Liver (tissue), 8 donors: ENCODE measurements at regions not wholly inside any gene's neighbourhood (a gene's known extent, or its start where the extent isn't known, plus 50 kb on each side); places are given as distances from the start of the nearest gene placed in this dataset.

Source experiments
- DNase-seq: peaks from one replicate; pipeline ENCODE4 v3.0.0-alpha.2; 2017; ENCODE audit warnings: low spot score
- H3K27ac ChIP-seq, 2 donors: one replicate each; pipeline ENCODE4 v1.7.0; 2013; ENCODE audit warnings: inconsistent platforms in 2 of 2, low read length in 2 of 2, control low read depth in 1 of 2, low read depth in 1 of 2, mild to moderate bottlenecking in 1 of 2
- H3K27me3 ChIP-seq, 4 donors: one replicate each; pipeline versions ENCODE4 v1.6.1 to v1.7.0; 2013; ENCODE audit warnings: low read length in 3 of 4, inconsistent platforms in 1 of 4, mild to moderate bottlenecking in 1 of 4, moderate library complexity in 1 of 4; ENCODE audit not compliant: control insufficient read depth in 4 of 4, insufficient read depth in 4 of 4
- H3K36me3 ChIP-seq, 4 donors: one replicate each; pipeline versions ENCODE4 v1.6.1 to v1.7.0; 2013; ENCODE audit warnings: low read length in 3 of 4, mild to moderate bottlenecking in 3 of 4, low read depth in 1 of 4, moderate library complexity in 1 of 4; ENCODE audit not compliant: control insufficient read depth in 4 of 4, insufficient read depth in 3 of 4
- H3K4me1 ChIP-seq, 4 donors: one replicate each; pipeline versions ENCODE4 v1.6.1 to v1.7.0; 2013; ENCODE audit warnings: low read length in 3 of 4, mild to moderate bottlenecking in 3 of 4, moderate library complexity in 1 of 4; ENCODE audit not compliant: control insufficient read depth in 4 of 4, insufficient read depth in 4 of 4
- H3K4me3 ChIP-seq, 3 donors: one replicate each; pipeline versions ENCODE4 v1.6.1 to v1.7.0; 2013; ENCODE audit warnings: low read length in 3 of 3, control low read depth in 1 of 3, low read depth in 1 of 3, mild to moderate bottlenecking in 1 of 3
- H3K9ac ChIP-seq, 2 donors: one replicate each; pipeline ENCODE4 v1.7.0; 2013; ENCODE audit warnings: low read length in 2 of 2, mild to moderate bottlenecking in 2 of 2, moderate library complexity in 2 of 2, control low read depth in 1 of 2, low read depth in 1 of 2
- H3K9me3 ChIP-seq, 4 donors: one replicate each; pipeline versions ENCODE4 v1.6.1 to v1.7.0; 2013; ENCODE audit warnings: low read length in 3 of 4; ENCODE audit not compliant: control insufficient read depth in 4 of 4
- EGR1 ChIP-seq, 2 donors: IDR thresholded peaks; 2 replicates each; pipeline ENCODE4 v1.6.1; 2016 to 2018; ENCODE audit warnings: antibody characterized with exemption in 2 of 2, low read depth in 2 of 2
- FOXA1 ChIP-seq: IDR thresholded peaks from 2 replicates; pipeline ENCODE4 v1.6.1; 2016; ENCODE audit warnings: antibody characterized with exemption
- FOXA2 ChIP-seq: IDR thresholded peaks from 2 replicates; pipeline ENCODE4 v1.6.1; 2016; ENCODE audit warnings: antibody characterized with exemption
- GABPA ChIP-seq, 2 donors: IDR thresholded peaks in 1 of 2; conservative IDR thresholded peaks in 1 of 2; 2 replicates each; pipeline ENCODE4 v1.6.1; 2016; ENCODE audit warnings: antibody characterized with exemption in 2 of 2, mild to moderate bottlenecking in 1 of 2, moderate library complexity in 1 of 2
- HNF4A ChIP-seq, 2 donors: conservative IDR thresholded peaks; 2 replicates each; pipeline ENCODE4 v1.6.1; 2016; ENCODE audit warnings: antibody characterized with exemption in 2 of 2, mild to moderate bottlenecking in 2 of 2
- HNF4G ChIP-seq: IDR thresholded peaks from 2 replicates; pipeline ENCODE4 v1.6.1; 2016; ENCODE audit warnings: antibody characterized with exemption
- JUND ChIP-seq, 2 donors: IDR thresholded peaks; 2 replicates each; pipeline ENCODE4 v1.6.1; 2016; ENCODE audit warnings: antibody characterized with exemption in 2 of 2
- NR2F2 ChIP-seq: IDR thresholded peaks from 2 replicates; pipeline ENCODE4 v1.6.1; 2016; ENCODE audit warnings: antibody characterized with exemption
- RAD21 ChIP-seq, 2 donors: IDR thresholded peaks; 2 replicates each; pipeline ENCODE4 v1.6.1; 2016; ENCODE audit warnings: antibody characterized with exemption in 2 of 2, mild to moderate bottlenecking in 2 of 2
- RXRA ChIP-seq, 2 donors: IDR thresholded peaks; 2 replicates each; pipeline ENCODE4 v1.6.1; 2017 to 2018; ENCODE audit warnings: antibody characterized with exemption in 2 of 2, mild to moderate bottlenecking in 1 of 2
- SP1 ChIP-seq: IDR thresholded peaks from 2 replicates; pipeline ENCODE4 v1.6.1; 2018; ENCODE audit warnings: antibody characterized with exemption, mild to moderate bottlenecking
- TAF1 ChIP-seq: conservative IDR thresholded peaks from 2 replicates; pipeline ENCODE4 v1.6.1; 2016; ENCODE audit warnings: antibody characterized with exemption, mild to moderate bottlenecking
- YY1 ChIP-seq: IDR thresholded peaks from 2 replicates; pipeline ENCODE4 v1.6.1; 2016; ENCODE audit warnings: antibody characterized with exemption, mild to moderate bottlenecking
- WGBS: extraction: QIAGEN DNeasy Blood & Tissue Kit; methylation state at CpG from one replicate; pipeline ENCODE4 v1.1.7; 2013; 5-methylcytosine and 5-hydroxymethylcytosine counted together
- TF ChIP-seq, protein P1 (sequence below): IDR thresholded peaks from 2 replicates; pipeline ENCODE4 v1.6.1; 2016; ENCODE audit warnings: antibody characterized with exemption
- TF ChIP-seq, protein P2 (sequence below): IDR thresholded peaks from 2 replicates; pipeline ENCODE4 v1.6.1; 2016; ENCODE audit warnings: antibody characterized with exemption
- TF ChIP-seq, protein P3 (sequence below): IDR thresholded peaks from 2 replicates; pipeline ENCODE4 v1.6.1; 2016; ENCODE audit warnings: antibody characterized with exemption
- TF ChIP-seq, protein P4 (sequence below): fragments of 150-350 bp; IDR thresholded peaks from 2 replicates; pipeline ENCODE4 v1.5.1; 2017; ENCODE audit warnings: improper control_type of control experiment, low read depth, low read length; ENCODE audit not compliant: missing input control
- TF ChIP-seq, protein P5 (sequence below): IDR thresholded peaks from 2 replicates; pipeline ENCODE4 v1.6.1; 2016; ENCODE audit warnings: antibody characterized with exemption, mild to moderate bottlenecking
- donor health status: healthy.
- donor health status: healthy.
- donor health status: healthy.
- donor health status: healthy.
- donor health status: healthy.

DNA sequence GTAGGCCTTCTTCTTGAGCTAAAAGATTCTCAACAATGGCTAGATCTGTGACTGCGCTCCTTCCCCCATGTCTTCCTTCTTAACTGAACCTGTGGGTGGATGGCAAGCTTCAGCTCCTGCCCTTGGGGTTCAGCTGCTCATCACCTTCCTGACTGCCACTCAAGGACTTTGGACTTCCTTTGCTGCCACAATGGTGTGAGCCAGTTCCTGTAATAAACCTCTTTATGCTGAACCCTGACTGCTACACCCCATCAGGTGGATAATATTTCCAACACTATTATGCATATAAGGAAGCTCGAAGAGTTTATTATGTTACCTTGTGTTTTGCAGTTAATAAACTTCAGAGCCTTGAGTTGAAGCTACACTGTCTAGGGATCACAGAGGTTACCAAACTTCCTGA is 208.9 kb upstream of the SLC10A2 start:
- no peak overlapping the region for H3K4me3 ChIP-seq
- TF ChIP-seq, protein P1, sequence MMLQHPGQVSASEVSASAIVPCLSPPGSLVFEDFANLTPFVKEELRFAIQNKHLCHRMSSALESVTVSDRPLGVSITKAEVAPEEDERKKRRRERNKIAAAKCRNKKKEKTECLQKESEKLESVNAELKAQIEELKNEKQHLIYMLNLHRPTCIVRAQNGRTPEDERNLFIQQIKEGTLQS = no peak
- TF ChIP-seq EGR1 (IDR thresholded peaks at IDR 0.05; ENCODE audit: low read depth in 2 of 2) (no peak), SP1 (no peak), TAF1 (no peak), RXRA (IDR thresholded peaks at IDR 0.05) (no peak), FOXA1 (no peak), YY1 (no peak), NR2F2 (no peak), RAD21 (IDR thresholded peaks at IDR 0.05) (no peak), HNF4A (conservative IDR thresholded peaks at IDR 0.05) (no peak), JUND (IDR thresholded peaks at IDR 0.05) (no peak), HNF4G (no peak), FOXA2 (no peak), GABPA (IDR thresholded peaks at IDR 0.05 in 1 of 2, conservative IDR thresholded peaks at IDR 0.05 in 1 of 2) (no peak)
- TF ChIP-seq, protein P2, sequence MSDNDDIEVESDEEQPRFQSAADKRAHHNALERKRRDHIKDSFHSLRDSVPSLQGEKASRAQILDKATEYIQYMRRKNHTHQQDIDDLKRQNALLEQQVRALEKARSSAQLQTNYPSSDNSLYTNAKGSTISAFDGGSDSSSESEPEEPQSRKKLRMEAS = no peak
- TF ChIP-seq, protein P3, sequence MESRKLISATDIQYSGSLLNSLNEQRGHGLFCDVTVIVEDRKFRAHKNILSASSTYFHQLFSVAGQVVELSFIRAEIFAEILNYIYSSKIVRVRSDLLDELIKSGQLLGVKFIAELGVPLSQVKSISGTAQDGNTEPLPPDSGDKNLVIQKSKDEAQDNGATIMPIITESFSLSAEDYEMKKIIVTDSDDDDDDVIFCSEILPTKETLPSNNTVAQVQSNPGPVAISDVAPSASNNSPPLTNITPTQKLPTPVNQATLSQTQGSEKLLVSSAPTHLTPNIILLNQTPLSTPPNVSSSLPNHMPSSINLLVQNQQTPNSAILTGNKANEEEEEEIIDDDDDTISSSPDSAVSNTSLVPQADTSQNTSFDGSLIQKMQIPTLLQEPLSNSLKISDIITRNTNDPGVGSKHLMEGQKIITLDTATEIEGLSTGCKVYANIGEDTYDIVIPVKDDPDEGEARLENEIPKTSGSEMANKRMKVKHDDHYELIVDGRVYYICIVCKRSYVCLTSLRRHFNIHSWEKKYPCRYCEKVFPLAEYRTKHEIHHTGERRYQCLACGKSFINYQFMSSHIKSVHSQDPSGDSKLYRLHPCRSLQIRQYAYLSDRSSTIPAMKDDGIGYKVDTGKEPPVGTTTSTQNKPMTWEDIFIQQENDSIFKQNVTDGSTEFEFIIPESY = no peak
- TF ChIP-seq, protein P4, sequence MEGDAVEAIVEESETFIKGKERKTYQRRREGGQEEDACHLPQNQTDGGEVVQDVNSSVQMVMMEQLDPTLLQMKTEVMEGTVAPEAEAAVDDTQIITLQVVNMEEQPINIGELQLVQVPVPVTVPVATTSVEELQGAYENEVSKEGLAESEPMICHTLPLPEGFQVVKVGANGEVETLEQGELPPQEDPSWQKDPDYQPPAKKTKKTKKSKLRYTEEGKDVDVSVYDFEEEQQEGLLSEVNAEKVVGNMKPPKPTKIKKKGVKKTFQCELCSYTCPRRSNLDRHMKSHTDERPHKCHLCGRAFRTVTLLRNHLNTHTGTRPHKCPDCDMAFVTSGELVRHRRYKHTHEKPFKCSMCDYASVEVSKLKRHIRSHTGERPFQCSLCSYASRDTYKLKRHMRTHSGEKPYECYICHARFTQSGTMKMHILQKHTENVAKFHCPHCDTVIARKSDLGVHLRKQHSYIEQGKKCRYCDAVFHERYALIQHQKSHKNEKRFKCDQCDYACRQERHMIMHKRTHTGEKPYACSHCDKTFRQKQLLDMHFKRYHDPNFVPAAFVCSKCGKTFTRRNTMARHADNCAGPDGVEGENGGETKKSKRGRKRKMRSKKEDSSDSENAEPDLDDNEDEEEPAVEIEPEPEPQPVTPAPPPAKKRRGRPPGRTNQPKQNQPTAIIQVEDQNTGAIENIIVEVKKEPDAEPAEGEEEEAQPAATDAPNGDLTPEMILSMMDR = no peak
- TF ChIP-seq, protein P5, sequence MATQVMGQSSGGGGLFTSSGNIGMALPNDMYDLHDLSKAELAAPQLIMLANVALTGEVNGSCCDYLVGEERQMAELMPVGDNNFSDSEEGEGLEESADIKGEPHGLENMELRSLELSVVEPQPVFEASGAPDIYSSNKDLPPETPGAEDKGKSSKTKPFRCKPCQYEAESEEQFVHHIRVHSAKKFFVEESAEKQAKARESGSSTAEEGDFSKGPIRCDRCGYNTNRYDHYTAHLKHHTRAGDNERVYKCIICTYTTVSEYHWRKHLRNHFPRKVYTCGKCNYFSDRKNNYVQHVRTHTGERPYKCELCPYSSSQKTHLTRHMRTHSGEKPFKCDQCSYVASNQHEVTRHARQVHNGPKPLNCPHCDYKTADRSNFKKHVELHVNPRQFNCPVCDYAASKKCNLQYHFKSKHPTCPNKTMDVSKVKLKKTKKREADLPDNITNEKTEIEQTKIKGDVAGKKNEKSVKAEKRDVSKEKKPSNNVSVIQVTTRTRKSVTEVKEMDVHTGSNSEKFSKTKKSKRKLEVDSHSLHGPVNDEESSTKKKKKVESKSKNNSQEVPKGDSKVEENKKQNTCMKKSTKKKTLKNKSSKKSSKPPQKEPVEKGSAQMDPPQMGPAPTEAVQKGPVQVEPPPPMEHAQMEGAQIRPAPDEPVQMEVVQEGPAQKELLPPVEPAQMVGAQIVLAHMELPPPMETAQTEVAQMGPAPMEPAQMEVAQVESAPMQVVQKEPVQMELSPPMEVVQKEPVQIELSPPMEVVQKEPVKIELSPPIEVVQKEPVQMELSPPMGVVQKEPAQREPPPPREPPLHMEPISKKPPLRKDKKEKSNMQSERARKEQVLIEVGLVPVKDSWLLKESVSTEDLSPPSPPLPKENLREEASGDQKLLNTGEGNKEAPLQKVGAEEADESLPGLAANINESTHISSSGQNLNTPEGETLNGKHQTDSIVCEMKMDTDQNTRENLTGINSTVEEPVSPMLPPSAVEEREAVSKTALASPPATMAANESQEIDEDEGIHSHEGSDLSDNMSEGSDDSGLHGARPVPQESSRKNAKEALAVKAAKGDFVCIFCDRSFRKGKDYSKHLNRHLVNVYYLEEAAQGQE = no peak
- no peaks in the 10 kb centered on the region for H3K4me1 ChIP-seq
- H3K9ac ChIP-seq = no peak overlapping the region
- WGBS = 82% methylated on average over 2 of the region's 2 CpGs
- no peaks in the 10 kb centered on the region for H3K27me3 ChIP-seq
- no peaks in the 10 kb centered on the region for H3K36me3 ChIP-seq
- no peak overlapping the region for H3K27ac ChIP-seq
- no peaks in the 10 kb centered on the region for H3K9me3 ChIP-seq
- no peak for DNase-seq

DNA sequence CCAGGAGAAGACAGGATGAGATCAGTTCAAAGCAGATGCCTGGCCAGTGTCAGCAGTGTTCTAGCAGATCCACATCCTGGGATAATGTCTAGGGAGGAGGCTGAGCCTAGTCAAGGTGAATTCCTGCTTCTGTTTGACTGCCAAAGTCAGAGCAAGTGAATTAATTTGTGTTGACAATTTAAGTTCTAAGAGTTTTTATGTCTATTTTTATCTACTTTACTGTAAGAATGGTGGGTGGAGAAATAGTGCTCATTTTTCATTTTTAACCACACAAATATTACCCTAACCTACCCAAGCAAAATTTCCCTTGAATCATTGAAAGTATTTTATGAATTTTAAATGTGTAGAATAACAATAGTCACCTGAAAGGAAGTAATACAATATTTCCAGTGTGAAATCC is 207.6 kb upstream of the SLC10A2 start:
- Histone ChIP-seq H3K9ac (no peak overlapping the region), H3K36me3 (no peaks in the 10 kb centered on the region), H3K9me3 (no peaks in the 10 kb centered on the region), H3K4me1 (no peaks in the 10 kb centered on the region), H3K27me3 (no peaks in the 10 kb centered on the region), H3K4me3 (no peak overlapping the region), H3K27ac (no peak overlapping the region)
- DNase-seq = no peak
- no peak for TF ChIP-seq HNF4G
